GM12878 (cell line): ENCODE measurements at regions not wholly inside any gene's neighbourhood (a gene's known extent, or its start where the extent isn't known, plus 50 kb on each side); places are given as distances from the start of the nearest gene placed in this dataset.

Source experiments
- EP300 ChIP-seq, 2 experiments: fragments of 150-350 bp in 1 of 2; IDR thresholded peaks; 2 replicates each; pipeline ENCODE4 v1.6.1; 2011 to 2012; ENCODE audit warnings: low read depth in 2 of 2, low read length in 2 of 2, borderline replicate concordance in 1 of 2, improper control_type of control experiment in 1 of 2, inconsistent platforms in 1 of 2; ENCODE audit not compliant: control insufficient read depth in 1 of 2
- ESRRA ChIP-seq: IDR thresholded peaks from 2 replicates; pipeline ENCODE4 v1.6.1; 2012; ENCODE audit warnings: mild to moderate bottlenecking, low read length, improper control_type of control experiment
- FOXK2 ChIP-seq: fragments of 450-650 bp; IDR thresholded peaks from 2 replicates; pipeline ENCODE4 v1.6.1; 2017; ENCODE audit warnings: mild to moderate bottlenecking, moderate library complexity
- IRF4 ChIP-seq: IDR thresholded peaks from 2 replicates; pipeline ENCODE4 v1.6.1; 2011; ENCODE audit warnings: low read depth, low read length
- KDM1A ChIP-seq: fragments of 200-600 bp; sonication (generic); IDR thresholded peaks from 2 replicates; pipeline ENCODE4 v1.6.1; 2016; ENCODE audit warnings: borderline replicate concordance
- PAX8 ChIP-seq: fragments of 450-650 bp; IDR thresholded peaks from 2 replicates; pipeline ENCODE4 v1.6.1; 2017; ENCODE audit warnings: mild to moderate bottlenecking, moderate library complexity
- POLR2A ChIP-seq: IDR thresholded peaks from 2 replicates; pipeline ENCODE4 v1.6.1; 2011; ENCODE audit warnings: low read depth, mild to moderate bottlenecking, low read length
- POLR2AphosphoS5 ChIP-seq: IDR thresholded peaks from 2 replicates; pipeline ENCODE4 v1.6.1; 2011; ENCODE audit warnings: mild to moderate bottlenecking, low read length, inconsistent platforms
- TCF7 ChIP-seq: IDR thresholded peaks from 2 replicates; pipeline ENCODE4 v1.6.1; 2014; ENCODE audit warnings: antibody characterized with exemption, borderline replicate concordance
- ZNF274 ChIP-seq: IDR thresholded peaks from one replicate; pipeline ENCODE4 v1.8.0; 2011; ENCODE audit not compliant: insufficient read length, insufficient read depth
- TF ChIP-seq, protein P1 (sequence below): IDR thresholded peaks from 2 replicates; pipeline ENCODE4 v1.6.1; 2012; ENCODE audit warnings: low read depth, low read length, improper control_type of control experiment
- TF ChIP-seq, protein P2 (sequence below), 3 experiments: IDR thresholded peaks in 2 of 3; conservative IDR thresholded peaks in 1 of 3; 2 replicates each; pipeline ENCODE4 v1.5.1; 2011; ENCODE audit warnings: low read depth in 3 of 3, low read length in 3 of 3, mild to moderate bottlenecking in 3 of 3, control low read depth in 2 of 3, moderate library complexity in 2 of 3, inconsistent platforms in 1 of 3, mixed read lengths in 1 of 3; ENCODE audit not compliant: control insufficient read depth in 2 of 3, insufficient read depth in 1 of 3; ENCODE audit errors: extremely low read depth in 1 of 3
- TF ChIP-seq, protein P3 (sequence below): fragments of 150-350 bp; IDR thresholded peaks from 2 replicates; pipeline ENCODE4 v1.6.1; 2014; ENCODE audit warnings: mild to moderate bottlenecking, low read depth, low read length
- TF ChIP-seq, protein P4 (sequence below): IDR thresholded peaks from 2 replicates; pipeline ENCODE4 v1.6.1; 2011; ENCODE audit warnings: mild to moderate bottlenecking, low read depth, low read length, moderate library complexity; ENCODE audit not compliant: insufficient replicate concordance

DNA sequence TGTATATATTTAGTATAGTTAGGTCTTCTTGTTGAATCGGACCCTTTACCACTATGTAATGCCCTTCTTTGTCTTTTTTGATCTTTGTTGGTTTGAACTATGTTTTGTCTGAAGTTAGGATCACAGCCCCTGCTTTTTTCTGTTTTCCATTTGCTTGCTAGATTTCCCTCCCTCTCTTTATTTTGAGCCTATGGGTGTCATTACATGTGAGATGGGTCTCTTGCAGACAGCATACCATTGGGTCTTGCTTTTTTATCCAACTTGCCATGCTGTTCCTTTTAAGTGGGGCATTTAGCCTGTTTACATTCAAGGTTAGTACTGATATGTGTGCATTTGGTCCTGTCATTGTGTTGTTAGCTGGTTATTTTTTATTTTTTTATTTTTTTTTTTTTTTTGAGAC lies 224.6 kb downstream of the INSC start:
- no peak for TF ChIP-seq POLR2A
- TF ChIP-seq, protein P1, sequence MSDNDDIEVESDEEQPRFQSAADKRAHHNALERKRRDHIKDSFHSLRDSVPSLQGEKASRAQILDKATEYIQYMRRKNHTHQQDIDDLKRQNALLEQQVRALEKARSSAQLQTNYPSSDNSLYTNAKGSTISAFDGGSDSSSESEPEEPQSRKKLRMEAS, result no peak
- TF ChIP-seq, protein P2, sequence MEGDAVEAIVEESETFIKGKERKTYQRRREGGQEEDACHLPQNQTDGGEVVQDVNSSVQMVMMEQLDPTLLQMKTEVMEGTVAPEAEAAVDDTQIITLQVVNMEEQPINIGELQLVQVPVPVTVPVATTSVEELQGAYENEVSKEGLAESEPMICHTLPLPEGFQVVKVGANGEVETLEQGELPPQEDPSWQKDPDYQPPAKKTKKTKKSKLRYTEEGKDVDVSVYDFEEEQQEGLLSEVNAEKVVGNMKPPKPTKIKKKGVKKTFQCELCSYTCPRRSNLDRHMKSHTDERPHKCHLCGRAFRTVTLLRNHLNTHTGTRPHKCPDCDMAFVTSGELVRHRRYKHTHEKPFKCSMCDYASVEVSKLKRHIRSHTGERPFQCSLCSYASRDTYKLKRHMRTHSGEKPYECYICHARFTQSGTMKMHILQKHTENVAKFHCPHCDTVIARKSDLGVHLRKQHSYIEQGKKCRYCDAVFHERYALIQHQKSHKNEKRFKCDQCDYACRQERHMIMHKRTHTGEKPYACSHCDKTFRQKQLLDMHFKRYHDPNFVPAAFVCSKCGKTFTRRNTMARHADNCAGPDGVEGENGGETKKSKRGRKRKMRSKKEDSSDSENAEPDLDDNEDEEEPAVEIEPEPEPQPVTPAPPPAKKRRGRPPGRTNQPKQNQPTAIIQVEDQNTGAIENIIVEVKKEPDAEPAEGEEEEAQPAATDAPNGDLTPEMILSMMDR (IDR thresholded peaks at IDR 0.05 in 2 of 3, conservative IDR thresholded peaks at IDR 0.05 in 1 of 3; ENCODE audit: control insufficient read depth in 2 of 3, extremely low read depth in 1 of 3, insufficient read depth in 1 of 3, low read depth in 3 of 3, low read length in 3 of 3), result no peak
- no peak for TF ChIP-seq FOXK2
- TF ChIP-seq PAX8, result no peak
- TF ChIP-seq, protein P3, sequence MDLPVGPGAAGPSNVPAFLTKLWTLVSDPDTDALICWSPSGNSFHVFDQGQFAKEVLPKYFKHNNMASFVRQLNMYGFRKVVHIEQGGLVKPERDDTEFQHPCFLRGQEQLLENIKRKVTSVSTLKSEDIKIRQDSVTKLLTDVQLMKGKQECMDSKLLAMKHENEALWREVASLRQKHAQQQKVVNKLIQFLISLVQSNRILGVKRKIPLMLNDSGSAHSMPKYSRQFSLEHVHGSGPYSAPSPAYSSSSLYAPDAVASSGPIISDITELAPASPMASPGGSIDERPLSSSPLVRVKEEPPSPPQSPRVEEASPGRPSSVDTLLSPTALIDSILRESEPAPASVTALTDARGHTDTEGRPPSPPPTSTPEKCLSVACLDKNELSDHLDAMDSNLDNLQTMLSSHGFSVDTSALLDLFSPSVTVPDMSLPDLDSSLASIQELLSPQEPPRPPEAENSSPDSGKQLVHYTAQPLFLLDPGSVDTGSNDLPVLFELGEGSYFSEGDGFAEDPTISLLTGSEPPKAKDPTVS, result no peak
- TF ChIP-seq IRF4, result no peak
- no peak for TF ChIP-seq TCF7
- TF ChIP-seq KDM1A, result no peak
- TF ChIP-seq ZNF274, result no peak
- no peak for TF ChIP-seq EP300 (IDR thresholded peaks at IDR 0.05; ENCODE audit: borderline replicate concordance in 1 of 2, control insufficient read depth in 1 of 2, low read depth in 2 of 2, low read length in 2 of 2)
- TF ChIP-seq POLR2AphosphoS5, result no peak
- TF ChIP-seq ESRRA, result no peak
- TF ChIP-seq, protein P4, sequence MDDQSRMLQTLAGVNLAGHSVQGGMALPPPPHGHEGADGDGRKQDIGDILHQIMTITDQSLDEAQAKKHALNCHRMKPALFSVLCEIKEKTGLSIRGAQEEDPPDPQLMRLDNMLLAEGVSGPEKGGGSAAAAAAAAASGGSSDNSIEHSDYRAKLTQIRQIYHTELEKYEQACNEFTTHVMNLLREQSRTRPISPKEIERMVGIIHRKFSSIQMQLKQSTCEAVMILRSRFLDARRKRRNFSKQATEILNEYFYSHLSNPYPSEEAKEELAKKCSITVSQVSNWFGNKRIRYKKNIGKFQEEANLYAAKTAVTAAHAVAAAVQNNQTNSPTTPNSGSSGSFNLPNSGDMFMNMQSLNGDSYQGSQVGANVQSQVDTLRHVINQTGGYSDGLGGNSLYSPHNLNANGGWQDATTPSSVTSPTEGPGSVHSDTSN, result no peak
